HEK293 (cell line): ENCODE measurements at regions not wholly inside any gene's neighbourhood (a gene's known extent, or its start where the extent isn't known, plus 50 kb on each side); places are given as distances from the start of the nearest gene placed in this dataset.

Experiments
- CTCF ChIP-seq: fragments of 450-650 bp; formaldehyde crosslinking; IDR thresholded peaks from 2 replicates; pipeline ENCODE4 v1.5.1; 2016; ENCODE audit warnings: missing biosample characterization, missing genetic modification characterization
- GLI2 ChIP-seq: fragments of 450-650 bp; formaldehyde crosslinking; IDR thresholded peaks from 2 replicates; pipeline ENCODE4; 2017; ENCODE audit warnings: missing biosample characterization, missing genetic modification characterization, low read depth, borderline replicate concordance
- GLI4 ChIP-seq: fragments of 450-650 bp; formaldehyde crosslinking; IDR thresholded peaks from 2 replicates; pipeline ENCODE4 v1.5.1; 2016; ENCODE audit warnings: missing biosample characterization, missing genetic modification characterization
- GLIS2 ChIP-seq: fragments of 450-650 bp; formaldehyde crosslinking; IDR thresholded peaks from 2 replicates; pipeline ENCODE4 v1.5.1; 2016; ENCODE audit warnings: missing biosample characterization, missing genetic modification characterization
- PRDM1 ChIP-seq: fragments of 450-650 bp; formaldehyde crosslinking; IDR thresholded peaks from 2 replicates; pipeline ENCODE4; 2016; ENCODE audit warnings: missing biosample characterization, missing genetic modification characterization
- PRDM10 ChIP-seq: fragments of 450-650 bp; formaldehyde crosslinking; IDR thresholded peaks from 2 replicates; pipeline ENCODE4 v1.5.1; 2016; ENCODE audit warnings: missing biosample characterization, missing genetic modification characterization
- ZFP37 ChIP-seq: fragments of 450-650 bp; formaldehyde crosslinking; IDR thresholded peaks from 2 replicates; pipeline ENCODE4 v1.5.1; 2016; ENCODE audit warnings: missing biosample characterization, missing genetic modification characterization
- ZNF555 ChIP-seq: fragments of 450-650 bp; formaldehyde crosslinking; conservative IDR thresholded peaks from 2 replicates; pipeline ENCODE4 v1.5.1; 2017; ENCODE audit warnings: missing biosample characterization, mild to moderate bottlenecking, missing genetic modification characterization, inconsistent platforms
- TF ChIP-seq, protein P1 (sequence below): fragments of 450-650 bp; formaldehyde crosslinking; IDR thresholded peaks from 2 replicates; pipeline ENCODE4 v1.5.1; 2016; ENCODE audit warnings: missing biosample characterization, missing genetic modification characterization
- TF ChIP-seq, protein P2 (sequence below): fragments of 450-650 bp; formaldehyde crosslinking; IDR thresholded peaks from 2 replicates; pipeline ENCODE4 v1.5.1; 2016; ENCODE audit warnings: missing biosample characterization, missing genetic modification characterization, low read depth

DNA sequence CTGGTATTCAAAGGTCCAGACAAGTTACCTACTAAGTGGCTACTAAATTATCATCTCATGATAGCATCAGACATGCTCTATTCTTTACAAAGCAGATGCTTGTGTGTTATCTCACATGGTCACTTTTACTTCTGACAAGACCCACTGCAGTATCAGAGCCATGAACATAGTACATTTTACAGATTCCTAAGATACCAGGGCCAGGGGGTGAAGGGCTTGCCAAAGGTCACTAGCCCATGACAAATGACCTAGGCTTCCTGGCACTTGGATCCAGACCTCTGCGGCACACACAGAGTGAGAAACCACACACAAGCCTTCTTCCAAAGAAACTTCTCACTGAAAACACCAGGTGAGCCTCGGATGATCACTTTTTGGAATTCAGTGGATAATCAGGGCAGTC is 446.8 kb downstream of the EIPR1 start:
- no peak for TF ChIP-seq CTCF (tag by site-specific recombination)
- TF ChIP-seq ZNF555 (tag by site-specific recombination), result no peak
- no peak for TF ChIP-seq GLI4 (tag by site-specific recombination)
- TF ChIP-seq, protein P1, sequence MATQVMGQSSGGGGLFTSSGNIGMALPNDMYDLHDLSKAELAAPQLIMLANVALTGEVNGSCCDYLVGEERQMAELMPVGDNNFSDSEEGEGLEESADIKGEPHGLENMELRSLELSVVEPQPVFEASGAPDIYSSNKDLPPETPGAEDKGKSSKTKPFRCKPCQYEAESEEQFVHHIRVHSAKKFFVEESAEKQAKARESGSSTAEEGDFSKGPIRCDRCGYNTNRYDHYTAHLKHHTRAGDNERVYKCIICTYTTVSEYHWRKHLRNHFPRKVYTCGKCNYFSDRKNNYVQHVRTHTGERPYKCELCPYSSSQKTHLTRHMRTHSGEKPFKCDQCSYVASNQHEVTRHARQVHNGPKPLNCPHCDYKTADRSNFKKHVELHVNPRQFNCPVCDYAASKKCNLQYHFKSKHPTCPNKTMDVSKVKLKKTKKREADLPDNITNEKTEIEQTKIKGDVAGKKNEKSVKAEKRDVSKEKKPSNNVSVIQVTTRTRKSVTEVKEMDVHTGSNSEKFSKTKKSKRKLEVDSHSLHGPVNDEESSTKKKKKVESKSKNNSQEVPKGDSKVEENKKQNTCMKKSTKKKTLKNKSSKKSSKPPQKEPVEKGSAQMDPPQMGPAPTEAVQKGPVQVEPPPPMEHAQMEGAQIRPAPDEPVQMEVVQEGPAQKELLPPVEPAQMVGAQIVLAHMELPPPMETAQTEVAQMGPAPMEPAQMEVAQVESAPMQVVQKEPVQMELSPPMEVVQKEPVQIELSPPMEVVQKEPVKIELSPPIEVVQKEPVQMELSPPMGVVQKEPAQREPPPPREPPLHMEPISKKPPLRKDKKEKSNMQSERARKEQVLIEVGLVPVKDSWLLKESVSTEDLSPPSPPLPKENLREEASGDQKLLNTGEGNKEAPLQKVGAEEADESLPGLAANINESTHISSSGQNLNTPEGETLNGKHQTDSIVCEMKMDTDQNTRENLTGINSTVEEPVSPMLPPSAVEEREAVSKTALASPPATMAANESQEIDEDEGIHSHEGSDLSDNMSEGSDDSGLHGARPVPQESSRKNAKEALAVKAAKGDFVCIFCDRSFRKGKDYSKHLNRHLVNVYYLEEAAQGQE (tag by site-specific recombination), result no peak
- TF ChIP-seq ZFP37 (tag by site-specific recombination), result no peak
- no peak for TF ChIP-seq GLI2
- no peak for TF ChIP-seq PRDM10 (tag by site-specific recombination)
- no peak for TF ChIP-seq GLIS2
- no peak for TF ChIP-seq PRDM1 (tag by site-specific recombination)
- TF ChIP-seq, protein P2, sequence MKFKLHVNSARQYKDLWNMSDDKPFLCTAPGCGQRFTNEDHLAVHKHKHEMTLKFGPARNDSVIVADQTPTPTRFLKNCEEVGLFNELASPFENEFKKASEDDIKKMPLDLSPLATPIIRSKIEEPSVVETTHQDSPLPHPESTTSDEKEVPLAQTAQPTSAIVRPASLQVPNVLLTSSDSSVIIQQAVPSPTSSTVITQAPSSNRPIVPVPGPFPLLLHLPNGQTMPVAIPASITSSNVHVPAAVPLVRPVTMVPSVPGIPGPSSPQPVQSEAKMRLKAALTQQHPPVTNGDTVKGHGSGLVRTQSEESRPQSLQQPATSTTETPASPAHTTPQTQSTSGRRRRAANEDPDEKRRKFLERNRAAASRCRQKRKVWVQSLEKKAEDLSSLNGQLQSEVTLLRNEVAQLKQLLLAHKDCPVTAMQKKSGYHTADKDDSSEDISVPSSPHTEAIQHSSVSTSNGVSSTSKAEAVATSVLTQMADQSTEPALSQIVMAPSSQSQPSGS, result no peak
